ENCODE measurements at regions not wholly inside any gene's neighbourhood (a gene's known extent, or its start where the extent isn't known, plus 50 kb on each side); places are given as distances from the start of the nearest gene placed in this dataset.
"Not testable (repeated sequence)": the region's sequence is repeated elsewhere in the genome, so short reads cannot be mapped to it uniquely, and the experiment has no call there.

DNA sequence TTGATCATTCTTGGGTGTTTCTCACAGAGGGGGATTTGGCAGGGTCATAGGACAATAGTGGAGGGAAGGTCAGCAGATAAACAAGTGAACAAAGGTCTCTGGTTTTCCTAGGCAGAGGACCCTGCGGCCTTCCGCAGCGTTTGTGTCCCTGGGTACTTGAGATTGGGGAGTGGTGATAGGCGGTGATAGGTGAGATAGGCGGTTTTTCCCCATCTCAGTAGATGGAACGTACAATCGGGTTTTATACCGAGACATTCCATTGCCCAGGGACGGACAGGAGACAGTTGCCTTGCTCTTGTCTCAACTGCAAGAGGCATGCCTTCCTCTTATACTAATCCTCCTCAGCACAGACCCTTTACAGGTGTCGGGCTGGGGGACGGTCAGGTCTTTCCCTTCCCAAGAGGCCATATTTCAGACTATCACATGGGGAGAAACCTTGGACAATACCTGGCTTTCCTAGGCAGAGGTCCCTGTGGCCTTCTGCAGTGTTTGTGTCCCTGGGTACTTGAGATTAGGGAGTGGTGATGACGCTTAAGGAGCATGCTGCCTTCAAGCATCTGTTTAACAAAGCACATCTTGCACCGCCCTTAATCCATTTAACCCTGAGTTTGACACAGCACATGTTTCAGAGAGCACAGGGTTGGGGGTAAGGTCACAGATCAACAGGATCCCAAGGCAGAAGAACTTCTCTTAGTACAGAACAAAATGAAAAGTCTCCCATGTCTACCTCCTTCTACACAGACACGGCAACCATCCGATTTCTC, 86.2 kb downstream of the OR2B2 start:
- peak overlapping the region; percentile 94 for H3K27ac Mint-ChIP-seq (ENCODE audit: unreplicated experiment)
- not testable (repeated sequence) for H3K9me3 Mint-ChIP-seq; DNase-seq (ENCODE audit: low read depth, low spot score)
- H3K27me3 Mint-ChIP-seq (ENCODE audit: low read depth) = peaks cover 25% of the 10 kb centered on the region
- peaks cover 23% of the 10 kb centered on the region for H3K36me3 Mint-ChIP-seq (ENCODE audit: low read depth)
- H3K4me3 Mint-ChIP-seq = peak overlapping the region; percentile 93
- peaks cover 55% of the 10 kb centered on the region for H3K4me1 Mint-ChIP-seq

DNA sequence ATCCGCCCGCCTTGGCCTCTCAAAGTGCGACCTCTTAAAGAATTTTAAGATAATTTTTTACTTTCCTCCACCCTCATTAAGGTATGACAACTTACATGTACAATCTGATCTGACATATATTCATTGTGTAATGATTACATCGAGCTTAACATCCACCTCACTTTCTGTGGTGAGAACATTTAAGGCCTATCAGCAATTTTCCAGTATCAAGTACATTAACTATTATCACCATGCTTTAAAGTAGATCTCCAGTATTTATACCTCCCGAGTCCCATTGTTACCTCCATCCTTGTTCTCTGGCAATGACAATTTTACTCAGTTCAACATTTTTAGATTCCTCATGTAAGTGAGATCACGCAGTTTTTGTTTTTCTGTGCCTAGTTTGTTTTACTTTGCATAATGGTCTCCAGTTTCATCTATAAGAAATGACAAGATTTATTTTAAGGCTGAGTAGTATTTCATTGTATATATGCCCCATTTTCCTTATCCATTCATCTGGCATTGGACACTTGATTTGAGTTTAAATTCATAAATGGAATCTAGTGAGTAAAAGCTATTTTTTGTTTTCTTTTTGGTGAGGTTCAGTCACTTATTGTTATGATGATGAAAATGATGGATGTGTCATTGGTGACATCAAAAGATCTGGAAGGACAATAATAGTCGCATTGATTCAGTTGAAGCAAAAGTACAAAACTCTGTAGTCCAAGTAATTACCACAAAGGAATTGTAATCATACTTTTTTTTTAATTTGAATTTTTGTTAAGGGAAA, 87.0 kb downstream of the OR2B2 start:
- Mint-ChIP-seq H3K4me3 (peak overlapping the region; percentile 98), H3K36me3 (ENCODE audit: low read depth) (peaks cover 19% of the 10 kb centered on the region), H3K4me1 (peaks cover 49% of the 10 kb centered on the region), H3K27me3 (ENCODE audit: low read depth) (peaks cover 25% of the 10 kb centered on the region), H3K27ac (ENCODE audit: unreplicated experiment) (peak overlapping the region; percentile 98), H3K9me3 (no peaks in the 10 kb centered on the region)
- TF ChIP-seq, protein P1, sequence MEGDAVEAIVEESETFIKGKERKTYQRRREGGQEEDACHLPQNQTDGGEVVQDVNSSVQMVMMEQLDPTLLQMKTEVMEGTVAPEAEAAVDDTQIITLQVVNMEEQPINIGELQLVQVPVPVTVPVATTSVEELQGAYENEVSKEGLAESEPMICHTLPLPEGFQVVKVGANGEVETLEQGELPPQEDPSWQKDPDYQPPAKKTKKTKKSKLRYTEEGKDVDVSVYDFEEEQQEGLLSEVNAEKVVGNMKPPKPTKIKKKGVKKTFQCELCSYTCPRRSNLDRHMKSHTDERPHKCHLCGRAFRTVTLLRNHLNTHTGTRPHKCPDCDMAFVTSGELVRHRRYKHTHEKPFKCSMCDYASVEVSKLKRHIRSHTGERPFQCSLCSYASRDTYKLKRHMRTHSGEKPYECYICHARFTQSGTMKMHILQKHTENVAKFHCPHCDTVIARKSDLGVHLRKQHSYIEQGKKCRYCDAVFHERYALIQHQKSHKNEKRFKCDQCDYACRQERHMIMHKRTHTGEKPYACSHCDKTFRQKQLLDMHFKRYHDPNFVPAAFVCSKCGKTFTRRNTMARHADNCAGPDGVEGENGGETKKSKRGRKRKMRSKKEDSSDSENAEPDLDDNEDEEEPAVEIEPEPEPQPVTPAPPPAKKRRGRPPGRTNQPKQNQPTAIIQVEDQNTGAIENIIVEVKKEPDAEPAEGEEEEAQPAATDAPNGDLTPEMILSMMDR (conservative IDR thresholded peaks at IDR 0.05) = no peak
- no peak for DNase-seq (ENCODE audit: low read depth, low spot score)

DNA sequence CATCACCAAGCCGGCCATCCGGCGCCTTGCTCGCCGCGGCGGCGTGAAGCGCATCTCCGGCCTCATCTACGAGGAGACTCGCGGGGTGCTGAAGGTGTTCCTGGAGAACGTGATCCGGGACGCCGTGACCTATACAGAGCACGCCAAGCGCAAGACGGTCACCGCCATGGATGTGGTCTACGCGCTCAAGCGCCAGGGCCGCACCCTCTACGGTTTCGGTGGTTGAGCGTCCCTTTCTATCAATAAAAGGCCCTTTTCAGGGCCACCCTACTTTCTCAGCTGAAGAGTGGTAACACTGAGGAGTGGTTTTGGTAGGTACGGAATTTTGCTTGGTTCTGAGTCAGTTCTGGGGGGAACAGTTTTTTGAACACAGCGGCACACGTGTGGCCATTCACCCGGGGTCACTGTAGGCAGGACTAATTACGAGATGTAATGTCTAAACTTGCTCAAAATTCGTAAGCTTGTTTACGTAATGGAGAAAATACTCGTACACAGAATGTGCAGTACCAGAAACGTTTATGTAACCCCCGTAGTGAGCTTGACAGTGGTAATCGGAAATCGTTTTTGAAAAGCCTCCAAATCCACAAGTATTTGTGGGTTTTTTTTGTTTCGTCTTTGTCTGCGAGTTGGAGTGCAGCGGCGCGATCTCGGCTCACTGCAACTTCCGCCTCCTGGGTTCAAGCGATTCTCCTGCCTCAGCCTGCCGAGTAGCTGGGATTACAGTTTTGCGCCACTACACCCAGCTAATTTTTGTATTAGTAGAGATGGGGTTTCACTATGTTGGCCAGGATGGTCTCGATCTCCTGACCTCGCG, 87.8 kb downstream of the OR2B2 start:
- H3K27ac Mint-ChIP-seq (ENCODE audit: unreplicated experiment) = peak overlapping the region; percentile 98
- peaks cover 22% of the 10 kb centered on the region for H3K27me3 Mint-ChIP-seq (ENCODE audit: low read depth)
- DNase-seq (ENCODE audit: low read depth, low spot score); H3K9me3 Mint-ChIP-seq: not testable (repeated sequence)
- peaks cover 46% of the 10 kb centered on the region for H3K4me1 Mint-ChIP-seq
- H3K36me3 Mint-ChIP-seq (ENCODE audit: low read depth) = peaks cover 15% of the 10 kb centered on the region
- H3K4me3 Mint-ChIP-seq = peak overlapping the region; percentile 98

DNA sequence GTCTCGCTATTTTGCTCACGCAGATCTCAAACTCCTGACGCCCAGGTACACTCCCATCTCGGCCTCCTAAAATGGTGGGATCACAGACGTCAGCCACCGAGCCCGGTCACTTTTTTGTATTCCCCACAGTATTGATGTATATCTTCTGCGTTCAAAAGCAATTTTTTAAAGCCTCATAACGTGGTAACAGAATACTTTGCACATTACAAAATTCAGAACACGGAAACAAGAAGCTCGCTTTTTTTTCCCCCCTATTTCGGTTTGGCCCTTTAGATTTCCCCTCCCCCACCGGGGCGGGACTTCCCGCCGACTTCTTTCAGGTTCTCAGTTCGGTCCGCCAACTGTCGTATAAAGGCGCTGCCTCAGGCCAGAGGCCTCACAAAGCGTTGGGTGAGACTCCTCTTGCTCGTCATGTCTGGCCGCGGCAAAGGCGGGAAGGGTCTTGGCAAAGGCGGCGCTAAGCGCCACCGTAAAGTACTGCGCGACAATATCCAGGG, 88.4 kb downstream of the OR2B2 start:
- Mint-ChIP-seq H3K27me3 (ENCODE audit: low read depth) (peaks cover 18% of the 10 kb centered on the region), H3K4me1 (peaks cover 41% of the 10 kb centered on the region), H3K36me3 (ENCODE audit: low read depth) (peaks cover 12% of the 10 kb centered on the region), H3K4me3 (peak overlapping the region; percentile 98), H3K27ac (ENCODE audit: unreplicated experiment) (peak overlapping the region; percentile 93)
- H3K9me3 Mint-ChIP-seq = not testable (repeated sequence)
- DNase-seq (ENCODE audit: low read depth, low spot score) = peak; percentile 76

DNA sequence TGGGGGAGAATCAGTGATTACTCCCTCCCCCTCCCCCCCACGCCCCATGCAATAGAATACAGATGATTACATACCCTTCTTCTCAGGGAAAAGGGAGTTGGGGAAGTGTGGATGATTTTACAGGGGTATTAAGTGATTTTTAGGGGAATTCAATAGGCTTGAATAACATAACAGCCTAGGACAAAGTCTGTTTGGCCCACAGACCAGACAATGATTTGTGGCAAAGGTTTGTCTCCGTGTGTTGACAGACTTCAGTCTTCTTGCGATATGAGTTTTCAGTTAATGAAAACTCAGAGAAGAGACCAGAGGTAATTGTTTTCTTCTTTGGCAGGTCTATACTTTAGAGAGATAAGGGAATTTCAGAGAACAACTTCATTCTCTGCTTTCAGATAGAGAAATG, 95.3 kb downstream of the OR2B2 start:
- Mint-ChIP-seq H3K9me3 (peaks cover 7% of the 10 kb centered on the region), H3K4me3 (peak overlapping the region; percentile 38)
- TF ChIP-seq, protein P1 (conservative IDR thresholded peaks at IDR 0.05) = no peak

DNA sequence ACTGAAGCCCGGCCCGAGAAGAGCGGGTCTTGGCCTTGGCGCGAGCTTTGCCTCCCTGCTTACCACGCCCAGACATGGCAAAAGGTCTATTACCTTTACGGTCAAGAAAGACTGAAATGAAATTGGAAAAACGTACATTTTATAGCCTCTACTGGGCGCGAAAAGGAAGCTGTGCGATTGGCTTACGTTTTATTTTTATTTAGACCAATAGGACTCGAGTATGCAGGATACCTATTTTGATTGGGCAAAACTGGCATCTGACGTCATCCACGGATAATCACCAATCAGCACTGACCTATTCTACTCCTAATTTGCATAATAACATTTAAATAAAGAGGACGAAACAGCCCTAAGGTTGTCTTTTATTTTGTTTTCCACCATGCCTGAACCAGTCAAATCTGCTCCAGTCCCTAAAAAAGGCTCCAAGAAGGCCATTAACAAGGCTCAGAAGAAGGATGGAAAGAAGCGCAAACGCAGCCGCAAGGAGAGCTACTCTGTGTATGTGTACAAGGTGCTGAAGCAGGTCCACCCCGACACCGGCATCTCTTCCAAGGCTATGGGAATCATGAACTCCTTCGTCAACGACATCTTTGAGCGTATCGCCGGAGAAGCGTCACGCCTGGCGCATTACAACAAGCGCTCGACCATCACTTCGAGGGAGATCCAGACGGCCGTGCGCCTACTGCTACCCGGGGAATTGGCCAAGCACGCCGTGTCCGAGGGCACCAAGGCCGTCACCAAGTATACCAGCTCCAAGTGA, 97.4 kb downstream of the OR2B2 start:
- TF ChIP-seq, protein P1 (conservative IDR thresholded peaks at IDR 0.05) = no peak
- H3K4me1 Mint-ChIP-seq = peaks cover 62% of the 10 kb centered on the region
- peaks cover 7% of the 10 kb centered on the region for H3K9me3 Mint-ChIP-seq
- peak overlapping the region; percentile 99 for H3K27ac Mint-ChIP-seq (ENCODE audit: unreplicated experiment)
- peaks cover 5% of the 10 kb centered on the region for H3K36me3 Mint-ChIP-seq (ENCODE audit: low read depth)
- peak; percentile 50 for DNase-seq (ENCODE audit: low read depth, low spot score)
- H3K27me3 Mint-ChIP-seq (ENCODE audit: low read depth) = peaks cover 8% of the 10 kb centered on the region
- H3K4me3 Mint-ChIP-seq = peak overlapping the region; percentile 88

More for the DNA sequence above, 95.3 kb downstream of the OR2B2 start:
- no peak for DNase-seq (ENCODE audit: low read depth, low spot score)
- Mint-ChIP-seq H3K27ac (ENCODE audit: unreplicated experiment) (peak overlapping the region; percentile 11), H3K4me1 (peaks cover 48% of the 10 kb centered on the region), H3K36me3 (ENCODE audit: low read depth) (peaks cover 5% of the 10 kb centered on the region), H3K27me3 (ENCODE audit: low read depth) (peaks cover 6% of the 10 kb centered on the region)

DNA sequence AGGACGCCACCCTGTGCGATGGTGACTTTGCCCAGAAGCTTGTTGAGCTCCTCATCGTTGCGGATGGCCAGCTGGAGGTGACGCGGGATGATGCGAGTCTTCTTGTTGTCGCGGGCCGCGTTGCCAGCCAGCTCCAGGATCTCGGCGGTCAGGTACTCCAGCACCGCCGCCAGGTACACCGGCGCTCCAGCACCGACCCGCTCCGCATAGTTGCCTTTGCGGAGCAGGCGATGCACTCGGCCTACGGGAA, 97.9 kb downstream of the OR2B2 start:
- Mint-ChIP-seq H3K27ac (ENCODE audit: unreplicated experiment) (peak overlapping the region; percentile 99), H3K4me1 (peaks cover 63% of the 10 kb centered on the region), H3K4me3 (peak overlapping the region; percentile 88)
- not testable (repeated sequence) for H3K27me3 Mint-ChIP-seq (ENCODE audit: low read depth); H3K36me3 Mint-ChIP-seq (ENCODE audit: low read depth); DNase-seq (ENCODE audit: low read depth, low spot score); H3K9me3 Mint-ChIP-seq
